ENCODE measurements at regions not wholly inside any gene's neighbourhood (a gene's known extent, or its start where the extent isn't known, plus 50 kb on each side); places are given as distances from the start of the nearest gene placed in this dataset.

- TF ChIP-seq POLR2AphosphoS5 (IDR thresholded peaks at IDR 0.05; ENCODE audit: low read depth, low read length) = no peak
- TF ChIP-seq POLR2A (IDR thresholded peaks at IDR 0.05; ENCODE audit: low read depth, low read length) = no peak
- no peak for TF ChIP-seq TAF1 (IDR thresholded peaks at IDR 0.05; ENCODE audit: borderline replicate concordance, low read depth, low read length)
Observed at GRCh38 chrX:94830717-94831116, 1156.7 kb downstream of the FAM133A start.

Measured in GM12892 (cell line).